GM12873 (cell line): ENCODE measurements at regions not wholly inside any gene's neighbourhood (a gene's known extent, or its start where the extent isn't known, plus 50 kb on each side); places are given as distances from the start of the nearest gene placed in this dataset.

ENCODE experiments used
- CTCF ChIP-seq: IDR thresholded peaks from 2 replicates; pipeline ENCODE4 v1.5.1; 2012; ENCODE audit warnings: low read depth, mild to moderate bottlenecking, moderate library complexity, low read length, control low read depth; ENCODE audit not compliant: insufficient read depth; ENCODE audit errors: missing control alignments

GRCh38 chr7:117974891-117975290, 101.7 kb upstream of the CTTNBP2 start:
- TF ChIP-seq CTCF = no peak

GRCh38 chr7:117975476-117975875, 102.2 kb upstream of the CTTNBP2 start:
- TF ChIP-seq CTCF = no peak

GRCh38 chr7:117979954-117980497, 106.8 kb upstream of the CTTNBP2 start:
- TF ChIP-seq CTCF = no peak

GRCh38 chr7:117982071-117983055, 109.1 kb upstream of the CTTNBP2 start:
- TF ChIP-seq CTCF = no peak

GRCh38 chr7:117986645-117987269, 113.5 kb upstream of the CTTNBP2 start:
- no peak for TF ChIP-seq CTCF

GRCh38 chr7:117990834-117991233, 117.6 kb upstream of the CTTNBP2 start:
- no peak for TF ChIP-seq CTCF
